GM12891 (cell line): ENCODE measurements at regions not wholly inside any gene's neighbourhood (a gene's known extent, or its start where the extent isn't known, plus 50 kb on each side); places are given as distances from the start of the nearest gene placed in this dataset.
"Not testable (repeated sequence)": the region's sequence is repeated elsewhere in the genome, so short reads cannot be mapped to it uniquely, and the experiment has no call there.

Experiments
- POLR2A ChIP-seq: IDR thresholded peaks from 2 replicates; pipeline ENCODE4 v1.6.1; 2011; ENCODE audit warnings: low read depth, low read length, control low read depth
- POLR2AphosphoS5 ChIP-seq: IDR thresholded peaks from 2 replicates; pipeline ENCODE4 v1.6.1; 2011; ENCODE audit warnings: low read depth, low read length, control low read depth
- SPI1 ChIP-seq: IDR thresholded peaks from 2 replicates; pipeline ENCODE4 v1.6.1; 2011; ENCODE audit warnings: low read depth, low read length, control low read depth
- TAF1 ChIP-seq: IDR thresholded peaks from 2 replicates; pipeline ENCODE4 v1.6.1; 2011; ENCODE audit warnings: low read depth, low read length, control low read depth

DNA sequence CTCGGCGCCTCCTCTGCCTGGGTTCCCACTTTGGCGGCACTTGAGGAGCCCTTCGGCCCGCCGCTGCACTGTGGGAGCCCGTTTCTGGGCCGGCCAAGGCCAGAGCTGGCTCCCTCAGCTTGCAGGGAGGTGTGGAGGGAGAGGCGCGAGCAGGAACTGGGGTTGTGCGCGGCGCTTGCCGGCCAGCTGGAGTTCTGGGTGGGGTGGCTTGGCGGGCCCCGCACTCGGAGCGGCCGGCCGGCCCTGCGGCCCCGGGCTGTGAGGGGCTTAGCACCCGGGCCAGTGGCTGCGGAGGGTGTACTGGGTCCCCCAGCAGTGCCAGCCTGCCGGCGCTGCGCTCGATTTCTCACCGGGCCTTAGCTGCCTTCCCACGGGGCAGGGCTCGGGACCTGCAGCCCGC is 201.7 kb upstream of the GALNT2 start:
- not testable (repeated sequence) for TF ChIP-seq SPI1, POLR2A, POLR2AphosphoS5, TAF1
